Gastroesophageal sphincter (tissue), 4 donors: ENCODE measurements at regions not wholly inside any gene's neighbourhood (a gene's known extent, or its start where the extent isn't known, plus 50 kb on each side); places are given as distances from the start of the nearest gene placed in this dataset.
A peak's percentile ranks its signal among the peaks of the same experiment; 100 is the strongest.

ENCODE experiments used
- ATAC-seq: fragments of 150-250 bp; one replicate; pipeline ENCODE4 v1.9.1; 2016; ENCODE audit warnings: mild to moderate bottlenecking, moderate library complexity
- H3K27ac ChIP-seq, 4 donors: fragments of 200-600 bp; sonication (generic) in 3 of 4; 1 replicate in 3 of 4; 2 replicates in 1 of 4; pipeline ENCODE4 v1.5.1; 2016 to 2019
- H3K27me3 ChIP-seq: fragments of 200-600 bp; sonication (generic); one replicate; pipeline ENCODE4 v1.5.1; 2019
- H3K36me3 ChIP-seq, 2 donors: fragments of 200-600 bp; sonication (generic); one replicate each; pipeline ENCODE4 v1.5.1; 2019; ENCODE audit warnings: control low read depth in 1 of 2
- H3K4me1 ChIP-seq, 3 donors: fragments of 200-600 bp; sonication (generic); 1 replicate in 2 of 3; 2 replicates in 1 of 3; pipeline ENCODE4 v1.5.1; 2016 to 2019; ENCODE audit warnings: control low read depth in 2 of 3
- H3K4me3 ChIP-seq, 2 donors: fragments of 200-600 bp; sonication (generic); one replicate each; pipeline ENCODE4 v1.5.1; 2019; ENCODE audit warnings: mild to moderate bottlenecking in 1 of 2, moderate library complexity in 1 of 2
- H3K9me3 ChIP-seq, 3 donors: fragments of 200-600 bp; sonication (generic); one replicate each; pipeline ENCODE4 v1.5.1; 2017 to 2019; ENCODE audit warnings: control low read depth in 2 of 3
- EP300 ChIP-seq: sonication (generic); formaldehyde crosslinking; IDR thresholded peaks from one replicate; pipeline ENCODE4 v1.6.1; 2017; ENCODE audit warnings: antibody characterized with exemption, mild to moderate bottlenecking
- POLR2A ChIP-seq, 2 donors: fragments of 450-650 bp; IDR thresholded peaks; one replicate each; pipeline ENCODE4 v1.6.1; 2017; ENCODE audit warnings: antibody characterized with exemption in 2 of 2, mild to moderate bottlenecking in 2 of 2, moderate library complexity in 1 of 2
- POLR2AphosphoS5 ChIP-seq: sonication (generic); formaldehyde crosslinking; IDR thresholded peaks from one replicate; pipeline ENCODE4 v1.6.1; 2017; ENCODE audit warnings: antibody characterized with exemption
- WGBS, 2 donors: methylation state at CpG; one replicate each; pipeline ENCODE4 v1.1.5; 2018; ENCODE audit warnings: low coverage in 1 of 2; 5-methylcytosine and 5-hydroxymethylcytosine counted together
- TF ChIP-seq, protein P1 (sequence below), 4 experiments: fragments of 200-600 bp in 2 of 4; fragments of 450-650 bp in 2 of 4; sonication (generic) in 1 of 4; IDR thresholded peaks; one replicate each; pipeline ENCODE4 v1.5.1; 2017 to 2019; ENCODE audit warnings: antibody characterized with exemption in 4 of 4, mild to moderate bottlenecking in 2 of 4, moderate library complexity in 2 of 4

DNA sequence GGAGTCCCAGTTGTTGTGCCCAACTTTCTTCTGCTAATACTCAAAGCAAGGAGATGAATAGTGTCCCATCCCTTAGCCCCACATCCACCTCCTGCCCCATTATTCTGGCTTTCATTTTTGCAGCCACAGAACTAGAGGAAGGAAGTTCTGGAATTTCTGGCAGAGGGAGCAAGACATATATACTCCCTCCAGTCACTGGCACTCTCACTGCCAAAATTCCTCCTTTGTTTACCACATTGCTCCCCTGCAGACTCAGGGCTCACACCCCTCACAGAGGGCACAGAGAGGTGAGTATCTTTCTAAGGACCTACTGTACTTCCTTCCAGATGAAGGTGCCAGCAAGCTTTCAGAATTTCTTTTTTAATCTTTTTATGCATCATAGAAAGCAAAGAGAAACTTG lies 168.0 kb upstream of the ID4 start:
- Histone ChIP-seq H3K27me3 (no peaks in the 10 kb centered on the region), H3K4me3 (no peak overlapping the region), H3K27ac (peak overlapping the region in 1 of 4 donors; percentile 20), H3K36me3 (no peaks in the 10 kb centered on the region), H3K9me3 (no peaks in the 10 kb centered on the region), H3K4me1 (peaks cover 0 to 25% (median 4%) of the 10 kb centered on the region in 3 donors)
- no peak for TF ChIP-seq EP300
- TF ChIP-seq POLR2AphosphoS5: no peak
- TF ChIP-seq, protein P1, sequence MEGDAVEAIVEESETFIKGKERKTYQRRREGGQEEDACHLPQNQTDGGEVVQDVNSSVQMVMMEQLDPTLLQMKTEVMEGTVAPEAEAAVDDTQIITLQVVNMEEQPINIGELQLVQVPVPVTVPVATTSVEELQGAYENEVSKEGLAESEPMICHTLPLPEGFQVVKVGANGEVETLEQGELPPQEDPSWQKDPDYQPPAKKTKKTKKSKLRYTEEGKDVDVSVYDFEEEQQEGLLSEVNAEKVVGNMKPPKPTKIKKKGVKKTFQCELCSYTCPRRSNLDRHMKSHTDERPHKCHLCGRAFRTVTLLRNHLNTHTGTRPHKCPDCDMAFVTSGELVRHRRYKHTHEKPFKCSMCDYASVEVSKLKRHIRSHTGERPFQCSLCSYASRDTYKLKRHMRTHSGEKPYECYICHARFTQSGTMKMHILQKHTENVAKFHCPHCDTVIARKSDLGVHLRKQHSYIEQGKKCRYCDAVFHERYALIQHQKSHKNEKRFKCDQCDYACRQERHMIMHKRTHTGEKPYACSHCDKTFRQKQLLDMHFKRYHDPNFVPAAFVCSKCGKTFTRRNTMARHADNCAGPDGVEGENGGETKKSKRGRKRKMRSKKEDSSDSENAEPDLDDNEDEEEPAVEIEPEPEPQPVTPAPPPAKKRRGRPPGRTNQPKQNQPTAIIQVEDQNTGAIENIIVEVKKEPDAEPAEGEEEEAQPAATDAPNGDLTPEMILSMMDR (IDR thresholded peaks at IDR 0.05): no peak
- no peak for TF ChIP-seq POLR2A (IDR thresholded peaks at IDR 0.05)
- ATAC-seq: peak; percentile 34

DNA sequence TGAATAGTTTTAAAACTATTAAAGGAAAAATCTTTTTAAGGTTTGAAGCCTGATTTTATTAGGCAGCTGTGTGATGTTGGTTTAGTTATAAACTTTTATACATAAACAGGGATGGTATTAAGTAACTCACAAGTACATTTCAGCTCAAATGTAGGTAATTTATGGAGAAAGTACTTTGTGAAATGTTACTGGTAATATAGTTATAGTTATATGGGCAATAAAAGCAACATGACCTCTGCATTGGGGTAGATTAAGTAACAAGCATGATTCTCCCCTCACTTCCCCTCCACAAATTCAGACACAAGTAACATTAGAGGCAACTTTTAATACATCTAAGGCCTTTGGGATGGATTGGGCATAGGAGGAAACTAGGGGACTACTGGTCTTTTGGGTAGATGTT lies 154.3 kb upstream of the ID4 start:
- no peak for ATAC-seq
- Histone ChIP-seq H3K36me3 (no peaks in the 10 kb centered on the region), H3K9me3 (no peaks in the 10 kb centered on the region), H3K27ac (no peak overlapping the region), H3K27me3 (no peaks in the 10 kb centered on the region), H3K4me3 (no peak overlapping the region), H3K4me1 (no peaks in the 10 kb centered on the region)
- no peak for TF ChIP-seq POLR2A (IDR thresholded peaks at IDR 0.05)
- TF ChIP-seq POLR2AphosphoS5: no peak
- no peak for TF ChIP-seq EP300

DNA sequence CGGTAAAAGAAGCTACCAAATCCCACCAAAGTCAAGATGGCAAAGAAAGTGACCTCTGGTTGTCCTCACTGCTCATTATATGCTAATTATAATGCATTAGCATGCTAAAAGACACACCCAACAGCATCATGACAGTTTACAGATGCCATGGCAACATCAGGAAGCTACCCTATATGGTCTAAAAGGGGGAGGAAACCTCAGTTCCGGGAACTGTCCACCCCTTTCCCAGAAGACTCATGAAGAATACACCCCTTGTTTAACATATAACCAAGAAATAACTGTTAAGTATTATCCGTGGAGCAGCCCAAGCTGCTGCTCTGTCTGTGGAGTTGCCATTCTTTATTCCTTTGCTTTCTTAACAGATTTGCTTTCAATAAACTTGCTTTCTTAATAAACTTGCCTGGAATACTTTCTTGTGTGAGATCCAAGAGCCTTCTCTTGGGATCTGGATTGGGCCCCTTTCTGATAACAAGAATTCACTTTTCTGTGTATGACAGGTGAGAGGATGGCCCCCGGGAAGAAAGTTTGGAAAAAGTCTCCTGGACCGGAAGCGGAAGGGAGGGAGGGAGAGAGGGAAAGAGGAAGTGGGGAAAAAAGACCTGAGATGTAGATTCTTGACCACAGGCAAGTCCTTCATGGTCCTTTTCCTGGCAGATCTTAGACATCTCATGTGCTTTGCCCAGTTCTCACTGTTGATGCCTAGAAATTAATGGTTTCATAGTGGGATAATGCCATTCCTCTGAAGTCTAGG lies 146.7 kb upstream of the ID4 start:
- Histone ChIP-seq H3K27ac (peak overlapping the region in 1 of 4 donors; percentile 59), H3K4me1 (peaks cover 0 to 22% (median 0%) of the 10 kb centered on the region in 3 donors), H3K9me3 (no peaks in the 10 kb centered on the region), H3K4me3 (no peak overlapping the region), H3K36me3 (no peaks in the 10 kb centered on the region), H3K27me3 (no peaks in the 10 kb centered on the region)
- 66 to 67% methylated on average over 5 to 6 of the region's 6 CpGs for WGBS, 2 donors
- no peak for TF ChIP-seq EP300
- TF ChIP-seq POLR2A (IDR thresholded peaks at IDR 0.05): no peak
- no peak for TF ChIP-seq POLR2AphosphoS5
- TF ChIP-seq, protein P1 (IDR thresholded peaks at IDR 0.05): no peak
- no peak for ATAC-seq

DNA sequence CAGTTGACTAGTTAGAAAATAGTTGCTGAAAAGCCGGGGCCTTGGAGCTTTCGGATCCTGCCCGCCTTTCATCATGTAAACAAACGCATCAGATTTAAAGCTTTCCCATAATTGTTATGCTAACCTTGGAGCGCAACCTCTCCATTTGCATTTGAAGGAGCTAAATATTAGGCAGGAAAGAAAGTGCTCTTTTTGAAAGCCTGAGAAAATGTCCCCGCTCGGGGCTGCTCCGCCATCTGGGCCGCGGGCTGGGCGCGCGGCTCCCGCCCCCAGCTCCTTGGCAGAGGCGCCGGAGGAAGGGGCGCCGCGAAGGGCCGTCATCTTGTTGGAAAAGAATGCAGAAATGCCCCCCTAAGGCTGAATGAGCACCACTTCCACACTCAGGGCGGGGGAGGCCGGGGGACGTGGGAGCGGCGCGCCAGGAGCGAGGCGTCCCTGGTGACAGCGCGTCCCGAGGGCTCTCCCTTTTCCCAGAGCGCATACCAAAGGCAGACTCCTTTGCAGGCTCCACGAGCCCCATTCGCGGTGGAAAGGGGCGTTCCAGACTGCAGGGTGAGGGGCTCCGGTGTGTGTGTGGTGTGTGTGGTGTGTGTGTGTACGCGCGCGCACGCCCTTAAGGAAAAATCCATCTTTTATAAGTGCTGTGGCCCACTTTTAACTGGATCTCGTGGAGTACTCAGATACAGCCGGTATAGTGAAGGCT lies 145.6 kb upstream of the ID4 start:
- WGBS, 2 donors: 2 to 4% methylated on average over 17 to 18 of the region's 44 CpGs
- peak overlapping the region in 3 of 4 donors; percentile 59 to 76 (median 61) for H3K27ac ChIP-seq
- H3K36me3 ChIP-seq: no peaks in the 10 kb centered on the region
- H3K4me1 ChIP-seq: peaks cover 0 to 22% (median 0%) of the 10 kb centered on the region in 3 donors
- no peaks in the 10 kb centered on the region for H3K9me3 ChIP-seq
- peak; percentile 63 for ATAC-seq
- no peaks in the 10 kb centered on the region for H3K27me3 ChIP-seq
- TF ChIP-seq POLR2A (IDR thresholded peaks at IDR 0.05) (no peak), EP300 (no peak), POLR2AphosphoS5 (no peak)
- TF ChIP-seq, protein P1 (IDR thresholded peaks at IDR 0.05): no peak
- peak overlapping the region; percentile 34 to 58 for H3K4me3 ChIP-seq

DNA sequence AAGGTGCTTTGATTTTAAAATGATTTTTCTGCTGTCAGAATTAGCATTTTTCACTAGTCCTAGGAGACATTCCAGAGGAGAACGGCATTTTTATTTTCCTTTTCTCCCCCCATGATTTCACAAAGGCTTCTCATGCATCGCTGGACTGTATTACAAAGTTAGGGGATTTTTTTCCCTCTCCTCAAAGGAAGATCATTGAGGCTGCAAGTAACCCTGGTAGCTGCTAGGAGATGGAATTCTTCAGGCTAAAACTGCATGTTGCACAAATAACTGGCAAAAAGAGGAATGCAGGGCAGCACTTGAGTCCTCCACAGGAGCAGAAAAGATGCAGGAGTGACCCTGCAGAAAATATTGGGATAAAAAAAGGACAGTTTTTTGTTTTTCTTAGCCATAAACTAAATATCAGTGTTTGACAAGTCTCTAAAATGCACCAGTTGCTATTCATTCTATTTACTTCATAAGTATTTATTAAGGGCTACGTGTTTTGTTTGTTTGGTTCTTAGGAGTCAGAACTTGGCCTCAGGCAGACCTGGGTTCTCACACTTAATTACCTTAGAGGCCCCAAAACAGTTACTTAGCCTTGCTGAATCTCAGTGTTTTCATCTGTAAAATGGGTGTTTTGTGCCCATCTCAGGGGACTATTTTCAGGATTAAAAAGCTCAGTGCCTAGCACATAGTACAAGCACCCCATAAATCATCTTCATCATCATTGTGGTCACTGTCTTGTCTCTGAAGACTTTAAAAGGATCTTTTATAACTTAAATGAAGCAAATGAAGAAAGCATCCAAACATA lies 144.5 kb upstream of the ID4 start:
- no peak for TF ChIP-seq POLR2A (IDR thresholded peaks at IDR 0.05)
- no peak for TF ChIP-seq EP300
- TF ChIP-seq POLR2AphosphoS5: no peak
- Histone ChIP-seq H3K4me3 (no peak overlapping the region), H3K9me3 (no peaks in the 10 kb centered on the region), H3K27ac (no peak overlapping the region), H3K4me1 (peaks cover 0 to 22% (median 0%) of the 10 kb centered on the region in 3 donors), H3K36me3 (no peaks in the 10 kb centered on the region), H3K27me3 (no peaks in the 10 kb centered on the region)
- 61 to 68% methylated on average over 2 to 3 of the region's 3 CpGs for WGBS, 2 donors
- no peak for ATAC-seq
